Activated naive CD8-positive, alpha-beta T cell treated with anti-CD3 and anti-CD28 coated beads, Interleukin-2, amount 10 ng/mL, durations not matched to agents 7 days and 5 days (primary cell): ENCODE measurements at regions not wholly inside any gene's neighbourhood (a gene's known extent, or its start where the extent isn't known, plus 50 kb on each side); places are given as distances from the start of the nearest gene placed in this dataset.
"Not testable (repeated sequence)": the region's sequence is repeated elsewhere in the genome, so short reads cannot be mapped to it uniquely, and the experiment has no call there.

ENCODE experiments used
- ATAC-seq: fragments of 150-1000 bp; cut with Tn5 transposase; one replicate; pipeline ENCODE4 v1.10.0; 2021; ENCODE audit warnings: low read depth, moderate library complexity
- POLR2A ChIA-PET: fragments of 350-600 bp; sonication (Branson Sonifier 250); formaldehyde crosslinking; loops from one replicate; lab custom pipeline; 2021; ENCODE audit warnings: antibody characterized with exemption; lab: Charles Lee
- DNase-seq: peaks from one replicate; pipeline ENCODE4 v3.0.0; 2021
- H3K27ac Mint-ChIP-seq: one replicate; pipeline ENCODE4 v1.8.0; 2022; ENCODE audit warnings: mild to moderate bottlenecking, mixed read lengths
- H3K27me3 Mint-ChIP-seq: one replicate; pipeline ENCODE4 v1.8.0; 2022; ENCODE audit warnings: mild to moderate bottlenecking, moderate library complexity, mixed read lengths
- H3K36me3 Mint-ChIP-seq: one replicate; pipeline ENCODE4 v1.8.0; 2021; ENCODE audit warnings: mild to moderate bottlenecking, mixed read lengths
- H3K4me1 Mint-ChIP-seq: one replicate; pipeline ENCODE4 v1.8.0; 2021; ENCODE audit warnings: mixed read lengths
- H3K4me3 Mint-ChIP-seq: one replicate; pipeline ENCODE4 v1.8.0; 2022; ENCODE audit warnings: mild to moderate bottlenecking, moderate library complexity, mixed read lengths
- H3K9me3 Mint-ChIP-seq: one replicate; pipeline ENCODE4 v1.8.0; 2021; ENCODE audit warnings: mixed read lengths

DNA sequence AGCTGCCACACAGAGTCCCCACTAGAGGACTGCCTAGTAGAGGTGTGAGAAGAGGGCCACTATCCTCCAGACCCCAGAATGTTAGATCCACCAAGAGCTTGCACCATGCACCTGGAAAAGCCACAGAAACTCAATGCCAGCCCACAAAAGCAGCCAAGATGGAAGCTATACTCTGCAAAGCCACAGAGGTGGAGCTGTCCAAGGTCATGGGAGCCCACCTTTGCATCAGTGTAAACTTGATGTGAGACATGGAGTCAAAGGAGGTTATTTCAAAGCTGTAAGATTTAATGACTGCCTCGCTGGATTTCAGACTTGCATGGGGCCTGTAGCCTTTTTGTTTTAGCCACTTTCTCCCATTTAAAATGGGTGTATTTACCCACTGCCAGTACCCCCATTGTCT is 1030.1 kb upstream of the GRIA3 start:
- POLR2A ChIA-PET, result no interaction called here
- H3K27ac Mint-ChIP-seq, result no peak overlapping the region
- no peak for ATAC-seq
- H3K4me1 Mint-ChIP-seq, result no peaks in the 10 kb centered on the region
- H3K9me3 Mint-ChIP-seq, result no peaks in the 10 kb centered on the region
- no peak for DNase-seq
- no peak overlapping the region for H3K4me3 Mint-ChIP-seq
- H3K36me3 Mint-ChIP-seq, result no peaks in the 10 kb centered on the region
- no peaks in the 10 kb centered on the region for H3K27me3 Mint-ChIP-seq

DNA sequence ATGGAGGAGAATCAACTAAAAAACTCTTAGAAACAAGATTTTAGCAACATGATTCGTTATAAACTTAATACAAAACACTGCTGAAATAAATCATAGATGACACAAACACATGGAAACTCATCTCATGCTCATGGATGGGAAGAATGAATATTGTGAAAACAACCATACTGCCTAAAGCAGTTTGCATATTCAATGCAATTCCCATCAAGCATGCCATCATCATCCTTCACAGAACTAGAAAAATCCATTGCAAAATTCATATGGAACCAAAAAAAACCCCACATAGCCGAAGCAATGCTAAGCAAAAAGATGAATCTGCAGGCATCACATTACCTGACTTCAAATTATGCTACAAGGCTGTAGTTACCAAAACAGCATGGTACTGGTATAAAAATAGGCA is 1015.8 kb upstream of the GRIA3 start:
- no peak overlapping the region for H3K4me3 Mint-ChIP-seq
- no peaks in the 10 kb centered on the region for H3K9me3 Mint-ChIP-seq
- no peaks in the 10 kb centered on the region for H3K27me3 Mint-ChIP-seq
- no peak overlapping the region for H3K27ac Mint-ChIP-seq
- no peaks in the 10 kb centered on the region for H3K4me1 Mint-ChIP-seq
- ATAC-seq (no peak), DNase-seq (no peak)
- H3K36me3 Mint-ChIP-seq, result no peaks in the 10 kb centered on the region
- POLR2A ChIA-PET, result no interaction called here

DNA sequence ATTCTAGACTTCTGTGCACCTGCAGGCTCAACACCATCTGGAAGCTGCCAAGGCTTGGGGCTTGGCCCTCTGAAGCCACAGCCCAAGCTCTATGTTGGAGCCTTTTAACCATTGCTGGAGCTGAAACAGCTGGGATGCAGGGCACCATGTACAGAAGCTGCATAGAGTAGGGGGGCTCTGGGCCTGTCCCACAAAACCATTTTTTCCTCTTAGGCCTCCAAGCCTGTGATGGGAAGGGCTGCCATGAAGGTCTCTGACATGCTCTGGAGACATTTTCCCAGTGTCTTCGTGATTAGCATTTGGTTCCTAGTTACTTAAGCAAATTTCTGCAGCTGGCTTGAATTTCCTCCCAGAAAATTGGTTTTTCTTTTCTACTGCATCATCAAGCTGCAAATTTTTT is 999.3 kb upstream of the GRIA3 start:
- no peaks in the 10 kb centered on the region for H3K27me3 Mint-ChIP-seq
- peaks cover 3% of the 10 kb centered on the region for H3K9me3 Mint-ChIP-seq
- no peaks in the 10 kb centered on the region for H3K4me1 Mint-ChIP-seq
- POLR2A ChIA-PET, result no interaction called here
- no peak overlapping the region for H3K27ac Mint-ChIP-seq
- ATAC-seq (no peak), DNase-seq (no peak)
- no peak overlapping the region for H3K4me3 Mint-ChIP-seq
- H3K36me3 Mint-ChIP-seq, result no peaks in the 10 kb centered on the region

DNA sequence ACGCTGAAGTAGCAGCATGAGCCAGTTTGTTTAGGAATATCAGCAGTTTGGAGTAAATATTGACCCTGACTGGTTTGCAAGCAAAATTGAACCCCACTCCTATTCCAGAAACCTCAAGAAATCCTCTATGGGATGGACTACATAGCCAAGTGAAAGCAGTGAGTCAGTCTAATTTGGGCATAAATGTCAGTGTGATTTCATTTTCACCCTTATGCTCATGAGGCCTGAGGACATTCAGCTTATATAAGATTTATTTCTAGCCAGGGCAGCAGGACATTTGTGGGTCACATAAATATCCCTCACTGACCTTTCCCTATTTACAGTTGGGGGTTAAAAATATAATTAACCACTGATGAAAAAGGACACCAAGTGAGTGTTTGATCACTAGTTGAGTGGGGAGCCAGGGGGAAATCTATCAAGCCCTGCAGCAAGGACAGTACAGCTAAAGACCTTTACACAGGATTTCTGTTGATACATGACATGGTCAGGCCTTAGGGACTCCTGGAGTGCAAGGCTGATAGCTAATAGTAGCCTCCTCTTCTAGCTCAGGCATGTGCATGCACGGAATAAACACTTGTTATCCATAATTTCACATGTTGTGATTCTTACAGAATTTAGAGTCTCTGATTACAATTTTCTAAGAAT is 996.9 kb upstream of the GRIA3 start:
- H3K4me3 Mint-ChIP-seq, result no peak overlapping the region
- no peak for ATAC-seq
- H3K27ac Mint-ChIP-seq, result no peak overlapping the region
- POLR2A ChIA-PET, result no interaction called here
- H3K4me1 Mint-ChIP-seq, result no peaks in the 10 kb centered on the region
- no peaks in the 10 kb centered on the region for H3K27me3 Mint-ChIP-seq
- no peak for DNase-seq
- H3K9me3 Mint-ChIP-seq, result peaks cover 3% of the 10 kb centered on the region
- H3K36me3 Mint-ChIP-seq, result no peaks in the 10 kb centered on the region

DNA sequence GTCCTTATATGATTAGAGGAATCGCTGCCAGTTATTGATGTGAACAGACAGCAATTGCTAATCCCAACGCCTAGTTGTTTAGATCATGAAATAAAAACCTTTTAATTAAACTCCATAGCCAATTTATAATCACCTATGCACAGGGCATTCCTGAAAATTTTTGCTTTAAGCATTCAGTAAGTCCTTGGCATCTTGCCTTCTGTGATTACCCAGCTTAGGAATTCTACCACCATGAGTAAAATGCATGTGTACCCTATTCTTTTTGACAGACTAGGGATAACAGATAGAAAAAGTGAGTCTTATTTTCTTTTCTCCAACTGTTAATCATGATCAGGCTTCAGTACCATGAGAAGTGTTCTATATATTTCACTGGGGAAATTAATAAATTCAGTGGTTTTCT is 995.3 kb upstream of the GRIA3 start:
- DNase-seq (no peak), ATAC-seq (no peak)
- Mint-ChIP-seq H3K4me3 (no peak overlapping the region), H3K9me3 (no peaks in the 10 kb centered on the region), H3K36me3 (no peaks in the 10 kb centered on the region), H3K27ac (no peak overlapping the region), H3K27me3 (no peaks in the 10 kb centered on the region), H3K4me1 (no peaks in the 10 kb centered on the region)
- POLR2A ChIA-PET, result no interaction called here

DNA sequence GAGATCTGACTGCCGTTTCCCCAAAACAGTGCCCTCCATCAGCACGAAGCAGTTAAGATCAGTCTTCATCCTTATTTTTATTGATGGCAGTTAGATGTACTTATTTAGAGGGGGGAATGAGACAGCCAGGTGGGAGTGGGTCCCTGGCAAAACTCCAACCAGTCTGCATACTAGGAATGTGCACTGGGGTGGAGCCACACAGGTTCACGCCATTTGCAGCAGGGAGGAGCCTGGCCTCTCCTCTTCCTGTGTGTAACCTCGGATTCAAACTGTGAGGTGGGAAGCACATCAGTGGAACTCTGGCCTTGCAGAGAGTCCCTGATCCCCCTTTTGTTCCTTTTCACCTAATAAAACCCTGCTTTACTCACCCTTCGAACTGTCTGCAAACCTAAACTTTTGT is 987.7 kb upstream of the GRIA3 start:
- H3K27me3 Mint-ChIP-seq, result no peaks in the 10 kb centered on the region
- H3K4me1 Mint-ChIP-seq, result no peaks in the 10 kb centered on the region
- H3K4me3 Mint-ChIP-seq, result no peak overlapping the region
- no peaks in the 10 kb centered on the region for H3K9me3 Mint-ChIP-seq
- no peak overlapping the region for H3K27ac Mint-ChIP-seq
- H3K36me3 Mint-ChIP-seq, result no peaks in the 10 kb centered on the region
- POLR2A ChIA-PET, result no interaction called here
- ATAC-seq, result no peak
- no peak for DNase-seq

DNA sequence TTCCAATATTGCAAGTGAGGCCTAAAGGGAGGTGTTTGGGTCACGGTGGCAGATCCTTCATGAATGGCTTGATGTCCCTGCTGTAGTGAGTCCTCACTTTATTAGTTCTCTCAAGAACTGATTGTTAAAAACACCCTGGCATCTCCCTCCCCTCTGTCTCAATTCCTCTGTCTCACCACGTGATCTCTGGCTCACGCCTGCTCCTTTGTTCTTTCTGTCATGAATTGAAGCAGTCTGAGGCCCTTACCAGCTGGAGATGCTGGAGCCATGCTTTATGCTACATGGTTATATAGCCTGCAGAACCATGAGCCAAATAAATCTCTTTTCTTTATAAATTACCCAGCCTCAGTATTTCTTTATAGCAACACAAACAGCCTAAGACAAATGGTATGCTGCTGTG is 980.7 kb upstream of the GRIA3 start:
- no peaks in the 10 kb centered on the region for H3K36me3 Mint-ChIP-seq
- POLR2A ChIA-PET, result no interaction called here

DNA sequence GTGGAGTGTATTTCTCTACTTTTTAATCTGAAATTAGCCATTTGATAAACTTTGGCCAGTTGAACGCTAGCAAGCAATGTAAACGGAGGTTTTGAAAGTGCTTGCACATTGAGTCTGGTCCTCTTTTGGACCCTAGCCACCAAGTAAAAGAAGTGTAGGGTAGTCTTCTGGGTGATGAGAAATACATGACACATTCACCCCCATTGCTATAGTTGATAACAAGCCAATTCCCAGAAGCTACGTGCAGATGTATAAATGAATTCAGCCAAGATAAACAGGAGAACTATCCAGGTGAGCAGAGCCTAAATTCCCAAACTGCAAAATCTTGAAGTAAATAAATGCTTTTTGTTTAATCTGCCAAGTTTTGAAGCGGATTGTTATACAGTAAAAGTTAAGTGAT is 965.4 kb upstream of the GRIA3 start:
- Mint-ChIP-seq H3K27me3 (no peaks in the 10 kb centered on the region), H3K27ac (no peak overlapping the region), H3K36me3 (no peaks in the 10 kb centered on the region), H3K9me3 (no peaks in the 10 kb centered on the region), H3K4me1 (no peaks in the 10 kb centered on the region), H3K4me3 (no peak overlapping the region)
- POLR2A ChIA-PET, result no interaction called here
- DNase-seq, result no peak
- no peak for ATAC-seq

More for the DNA sequence above, 980.7 kb upstream of the GRIA3 start:
- no peak overlapping the region for H3K27ac Mint-ChIP-seq
- H3K9me3 Mint-ChIP-seq, result no peaks in the 10 kb centered on the region
- no peaks in the 10 kb centered on the region for H3K4me1 Mint-ChIP-seq
- DNase-seq (no peak), ATAC-seq (no peak)
- no peak overlapping the region for H3K4me3 Mint-ChIP-seq
- H3K27me3 Mint-ChIP-seq, result no peaks in the 10 kb centered on the region

DNA sequence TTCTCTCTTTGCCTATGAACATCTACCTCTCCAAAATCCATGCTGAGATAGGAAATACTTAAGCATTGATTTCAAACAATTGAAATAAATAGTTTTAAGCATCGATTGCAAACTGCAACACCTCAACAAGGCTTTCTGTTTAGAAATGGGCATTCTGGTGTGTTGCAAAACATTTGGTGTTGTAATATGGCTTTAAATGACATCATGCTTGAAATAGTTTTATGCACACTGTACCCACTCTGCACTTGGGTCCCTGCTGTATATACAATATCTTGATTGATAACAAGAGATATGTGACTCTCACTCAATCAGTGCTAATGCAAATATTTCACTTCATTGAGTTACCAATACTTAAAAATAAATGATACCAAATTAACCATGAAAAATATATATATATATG is 964.9 kb upstream of the GRIA3 start:
- no peak overlapping the region for H3K4me3 Mint-ChIP-seq
- no peaks in the 10 kb centered on the region for H3K27me3 Mint-ChIP-seq
- H3K9me3 Mint-ChIP-seq, result no peaks in the 10 kb centered on the region
- H3K36me3 Mint-ChIP-seq, result no peaks in the 10 kb centered on the region
- no peak overlapping the region for H3K27ac Mint-ChIP-seq
- no peak for ATAC-seq
- POLR2A ChIA-PET, result no interaction called here
- H3K4me1 Mint-ChIP-seq, result no peaks in the 10 kb centered on the region
- DNase-seq, result no peak

DNA sequence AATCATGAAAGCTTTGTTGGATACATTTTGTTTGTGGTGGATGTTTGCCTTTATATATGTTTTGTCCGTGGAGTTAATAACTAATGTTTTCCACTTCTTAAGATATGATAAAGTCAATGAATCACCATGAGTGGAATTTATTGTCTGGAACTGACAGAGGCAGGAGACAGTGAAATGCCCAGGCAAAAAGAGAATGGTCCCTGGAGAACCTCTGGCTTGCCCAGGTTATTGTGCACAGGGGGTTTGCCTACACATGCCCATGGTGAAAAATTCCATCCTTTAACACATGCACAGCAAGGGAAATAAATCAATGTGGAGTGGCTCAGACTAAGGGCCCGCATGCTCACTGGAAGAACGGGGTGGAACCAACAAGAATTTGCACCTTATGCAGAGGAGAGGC is 964.3 kb upstream of the GRIA3 start:
- Mint-ChIP-seq H3K4me1 (no peaks in the 10 kb centered on the region), H3K36me3 (no peaks in the 10 kb centered on the region), H3K27ac (no peak overlapping the region), H3K9me3 (no peaks in the 10 kb centered on the region), H3K4me3 (no peak overlapping the region), H3K27me3 (no peaks in the 10 kb centered on the region)
- no peak for DNase-seq
- ATAC-seq, result no peak
- POLR2A ChIA-PET, result no interaction called here

DNA sequence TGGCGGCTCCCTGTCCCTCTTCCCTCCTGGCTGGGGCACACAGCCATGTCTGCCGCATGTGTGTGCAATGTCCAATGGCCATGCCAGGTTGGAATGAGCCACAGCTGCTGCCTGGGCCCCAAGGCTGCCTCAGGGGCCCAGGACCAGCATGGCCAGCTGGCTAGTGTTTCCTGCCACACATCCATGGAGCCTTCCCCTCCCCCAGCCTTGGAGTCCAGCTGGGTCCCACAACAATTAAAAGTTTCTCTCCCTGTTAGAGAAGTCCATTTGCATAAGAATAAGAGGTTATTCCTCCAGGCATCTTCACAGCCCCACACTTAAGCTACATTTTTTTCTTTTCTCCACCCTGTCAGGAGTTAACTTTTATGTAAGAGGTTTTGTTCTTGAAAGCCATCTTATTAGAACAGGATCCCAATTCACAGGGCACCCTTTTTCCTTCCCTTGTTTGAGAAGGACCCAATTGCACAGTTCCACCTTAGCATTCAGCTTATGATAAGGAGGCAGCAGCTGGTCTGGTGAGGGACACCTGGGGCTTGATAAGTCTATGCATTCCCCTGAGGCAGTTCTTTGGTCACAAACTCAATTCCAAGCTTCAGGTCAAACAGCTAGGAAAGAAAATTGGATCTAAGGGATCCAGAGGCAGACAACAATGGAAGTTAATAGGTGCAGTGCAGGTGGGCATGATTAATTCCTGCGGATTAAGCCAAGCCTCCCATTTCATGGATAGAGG is 963.3 kb upstream of the GRIA3 start:
- DNase-seq (no peak), ATAC-seq (no peak)
- H3K9me3 Mint-ChIP-seq, result no peaks in the 10 kb centered on the region
- no peak overlapping the region for H3K27ac Mint-ChIP-seq
- POLR2A ChIA-PET, result no interaction called here
- no peaks in the 10 kb centered on the region for H3K4me1 Mint-ChIP-seq
- H3K36me3 Mint-ChIP-seq, result no peaks in the 10 kb centered on the region
- H3K4me3 Mint-ChIP-seq, result no peak overlapping the region
- H3K27me3 Mint-ChIP-seq, result no peaks in the 10 kb centered on the region

DNA sequence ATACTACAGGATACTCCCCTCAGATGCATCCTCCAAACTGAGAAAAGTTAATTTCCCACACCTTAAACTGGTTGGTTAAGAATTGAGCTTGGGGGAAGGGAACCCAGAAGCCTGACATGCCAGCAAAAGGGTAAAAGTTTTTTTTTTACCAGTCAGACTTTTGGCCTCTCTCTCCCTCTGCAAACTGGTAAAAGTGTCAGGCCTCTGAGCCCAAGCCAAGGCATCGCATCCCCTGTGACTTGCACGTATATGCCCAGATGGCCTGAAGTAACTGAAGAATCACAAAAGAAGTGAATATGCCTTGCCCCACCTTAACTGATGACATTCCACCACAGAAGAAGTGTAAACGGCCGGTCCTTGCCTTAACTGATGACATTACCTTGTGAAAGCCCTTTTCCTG is 962.3 kb upstream of the GRIA3 start:
- H3K27ac Mint-ChIP-seq, result not testable (repeated sequence)

DNA sequence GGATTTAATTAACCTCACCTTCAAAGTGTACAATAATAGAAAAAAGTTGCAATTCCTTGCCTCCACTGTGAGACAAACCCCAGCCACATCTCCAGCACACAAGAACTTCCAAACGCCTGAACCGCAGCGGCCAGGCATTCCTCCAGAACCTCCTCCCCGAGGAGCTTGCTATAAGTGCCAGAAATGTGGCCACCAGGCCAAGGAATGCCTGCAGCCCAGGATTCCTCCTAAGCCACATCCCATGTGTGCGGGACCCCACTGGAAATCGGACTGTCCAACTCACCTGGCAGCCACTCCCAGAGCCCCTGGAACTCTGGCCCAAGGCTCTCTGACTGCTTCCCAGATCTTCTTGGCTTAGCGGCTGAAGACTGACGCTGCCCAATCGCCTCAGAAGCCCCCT is 959.9 kb upstream of the GRIA3 start:
- DNase-seq, H3K27me3 Mint-ChIP-seq, H3K9me3 Mint-ChIP-seq, POLR2A ChIA-PET, H3K36me3 Mint-ChIP-seq, H3K27ac Mint-ChIP-seq, ATAC-seq, H3K4me1 Mint-ChIP-seq, H3K4me3 Mint-ChIP-seq: not testable (repeated sequence)

More for the DNA sequence above, 962.3 kb upstream of the GRIA3 start:
- H3K4me1 Mint-ChIP-seq, H3K36me3 Mint-ChIP-seq, H3K9me3 Mint-ChIP-seq, H3K4me3 Mint-ChIP-seq, ATAC-seq, POLR2A ChIA-PET, DNase-seq, H3K27me3 Mint-ChIP-seq: not testable (repeated sequence)

DNA sequence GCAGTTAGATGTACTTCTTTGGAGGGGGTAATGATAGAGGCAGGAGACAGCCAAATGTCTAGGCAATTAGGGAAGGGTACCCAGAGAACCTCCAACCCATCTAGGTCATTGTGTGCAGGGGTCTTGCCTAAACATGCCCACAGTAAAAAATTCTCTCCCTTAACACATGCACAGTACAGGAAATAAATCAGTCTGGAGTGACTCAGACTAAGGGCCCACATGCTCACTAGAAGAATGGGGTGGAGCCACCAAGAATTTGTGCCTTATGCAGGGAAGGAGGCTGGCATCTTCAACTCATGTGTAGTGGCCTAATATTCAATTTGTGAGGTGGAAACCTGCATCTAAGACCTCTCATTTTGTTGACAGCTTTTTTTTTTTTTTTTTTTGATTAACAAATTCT is 945.3 kb upstream of the GRIA3 start:
- no peak for ATAC-seq
- Mint-ChIP-seq H3K27ac (no peak overlapping the region), H3K27me3 (no peaks in the 10 kb centered on the region), H3K9me3 (no peaks in the 10 kb centered on the region), H3K36me3 (no peaks in the 10 kb centered on the region), H3K4me3 (no peak overlapping the region), H3K4me1 (no peaks in the 10 kb centered on the region)
- POLR2A ChIA-PET, result no interaction called here
- DNase-seq, result no peak
